ENCODE measurements at regions not wholly inside any gene's neighbourhood (a gene's known extent, or its start where the extent isn't known, plus 50 kb on each side); places are given as distances from the start of the nearest gene placed in this dataset.

- H3K27me3 ChIP-seq (ENCODE audit: insufficient read depth in 3 of 3, low read length in 2 of 3) = no peaks in the 10 kb centered on the region
- H3K4me3 ChIP-seq = no peak overlapping the region
- 82 to 88% (median 85%) methylated on average over 2 of the region's 2 CpGs for WGBS, 3 donors
- no peaks in the 10 kb centered on the region for H3K9me3 ChIP-seq
- no peak for DNase-seq
- H3K36me3 ChIP-seq (ENCODE audit: insufficient read depth in 1 of 2, low read depth in 1 of 2) = no peaks in the 10 kb centered on the region
- H3K4me1 ChIP-seq = no peaks in the 10 kb centered on the region
- no peak for TF ChIP-seq CTCF (IDR thresholded peaks at IDR 0.05)
- H3K27ac ChIP-seq = no peak overlapping the region
- intact Hi-C loops (cut with DNase I) = no loop called here
- ATAC-seq = no peak
Observed at GRCh38 chr11:91851908-91852307, 372.7 kb upstream of the FAT3 start.

GRCh38 chr11:91850533-91851275 lies 373.9 kb upstream of the FAT3 start:
- 66 to 72% (median 68%) methylated on average over 7 of the region's 7 CpGs for WGBS, 3 donors
- Histone ChIP-seq H3K27me3 (ENCODE audit: insufficient read depth in 3 of 3, low read length in 2 of 3) (no peaks in the 10 kb centered on the region), H3K4me3 (no peak overlapping the region), H3K4me1 (no peaks in the 10 kb centered on the region), H3K27ac (no peak overlapping the region), H3K36me3 (ENCODE audit: insufficient read depth in 1 of 2, low read depth in 1 of 2) (no peaks in the 10 kb centered on the region), H3K9me3 (no peaks in the 10 kb centered on the region)
- no peak for TF ChIP-seq CTCF (IDR thresholded peaks at IDR 0.05)
- intact Hi-C loops (cut with DNase I) = no loop called here
- DNase-seq (no peak), ATAC-seq (no peak)

GRCh38 chr11:91850021-91850420 lies 374.6 kb upstream of the FAT3 start:
- no peak for TF ChIP-seq CTCF (IDR thresholded peaks at IDR 0.05)

GRCh38 chr11:91846649-91847048 lies 378.0 kb upstream of the FAT3 start:
- intact Hi-C loops (cut with DNase I) = no loop called here
- Histone ChIP-seq H3K9me3 (no peaks in the 10 kb centered on the region), H3K27me3 (ENCODE audit: insufficient read depth in 3 of 3, low read length in 2 of 3) (no peaks in the 10 kb centered on the region), H3K36me3 (ENCODE audit: insufficient read depth in 1 of 2, low read depth in 1 of 2) (no peaks in the 10 kb centered on the region), H3K4me3 (no peak overlapping the region), H3K4me1 (no peaks in the 10 kb centered on the region), H3K27ac (no peak overlapping the region)
- WGBS, 3 donors = 86 to 100% (median 91%) methylated on average over 2 of the region's 2 CpGs
- ATAC-seq = no peak
- DNase-seq = no peak
- no peak for TF ChIP-seq CTCF (IDR thresholded peaks at IDR 0.05)

More at GRCh38 chr11:91850021-91850420, 374.6 kb upstream of the FAT3 start:
- Histone ChIP-seq H3K27me3 (ENCODE audit: insufficient read depth in 3 of 3, low read length in 2 of 3) (no peaks in the 10 kb centered on the region), H3K9me3 (no peaks in the 10 kb centered on the region), H3K4me1 (no peaks in the 10 kb centered on the region), H3K36me3 (ENCODE audit: insufficient read depth in 1 of 2, low read depth in 1 of 2) (no peaks in the 10 kb centered on the region), H3K4me3 (no peak overlapping the region), H3K27ac (no peak overlapping the region)
- DNase-seq (no peak), ATAC-seq (no peak)
- intact Hi-C loops (cut with DNase I) = no loop called here
- WGBS, 3 donors = 86 to 91% (median 89%) methylated on average over 6 of the region's 6 CpGs

GRCh38 chr11:91846002-91846401 lies 378.6 kb upstream of the FAT3 start:
- no peak overlapping the region for H3K4me3 ChIP-seq
- H3K9me3 ChIP-seq = no peaks in the 10 kb centered on the region
- no peaks in the 10 kb centered on the region for H3K36me3 ChIP-seq (ENCODE audit: insufficient read depth in 1 of 2, low read depth in 1 of 2)
- no peak for TF ChIP-seq CTCF (IDR thresholded peaks at IDR 0.05)
- no peak overlapping the region for H3K27ac ChIP-seq
- intact Hi-C loops (cut with DNase I) = no loop called here
- ATAC-seq (no peak), DNase-seq (no peak)
- H3K27me3 ChIP-seq (ENCODE audit: insufficient read depth in 3 of 3, low read length in 2 of 3) = no peaks in the 10 kb centered on the region
- H3K4me1 ChIP-seq = no peaks in the 10 kb centered on the region

All from psoas muscle (tissue), 7 donors.